ENCODE measurements at regions not wholly inside any gene's neighbourhood (a gene's known extent, or its start where the extent isn't known, plus 50 kb on each side); places are given as distances from the start of the nearest gene placed in this dataset.

GRCh38 chr2:71749671-71750101, 296.3 kb downstream of the DYSF start:
- peaks cover 10% of the 10 kb centered on the region for H3K36me3 Mint-ChIP-seq (ENCODE audit: low read depth)
- H3K27ac Mint-ChIP-seq = no peak overlapping the region
- peak; percentile 34 for DNase-seq
- H3K4me3 Mint-ChIP-seq = no peak overlapping the region
- peaks cover 47% of the 10 kb centered on the region for H3K4me1 Mint-ChIP-seq
- no peak for TF ChIP-seq CTCF (IDR thresholded peaks at IDR 0.05)
- H3K27me3 Mint-ChIP-seq (ENCODE audit: low read depth, poor library complexity) = peaks cover 29% of the 10 kb centered on the region
- peaks cover 25% of the 10 kb centered on the region for H3K9me3 Mint-ChIP-seq

GRCh38 chr2:71748227-71748626, 294.9 kb downstream of the DYSF start:
- peaks cover 10% of the 10 kb centered on the region for H3K36me3 Mint-ChIP-seq (ENCODE audit: low read depth)
- H3K4me3 Mint-ChIP-seq = no peak overlapping the region
- peaks cover 62% of the 10 kb centered on the region for H3K4me1 Mint-ChIP-seq
- peaks cover 24% of the 10 kb centered on the region for H3K9me3 Mint-ChIP-seq
- DNase-seq = peak; percentile 35
- H3K27me3 Mint-ChIP-seq (ENCODE audit: low read depth, poor library complexity) = peaks cover 34% of the 10 kb centered on the region
- no peak overlapping the region for H3K27ac Mint-ChIP-seq
- no peak for TF ChIP-seq CTCF (IDR thresholded peaks at IDR 0.05)

- H3K9me3 Mint-ChIP-seq = peaks cover 22% of the 10 kb centered on the region
- H3K36me3 Mint-ChIP-seq (ENCODE audit: low read depth) = peaks cover 9% of the 10 kb centered on the region
- no peak for TF ChIP-seq CTCF (IDR thresholded peaks at IDR 0.05)
- DNase-seq = no peak
- peak overlapping the region; percentile 83 for H3K27ac Mint-ChIP-seq
- H3K27me3 Mint-ChIP-seq (ENCODE audit: low read depth, poor library complexity) = peaks cover 34% of the 10 kb centered on the region
- H3K4me1 Mint-ChIP-seq = peaks cover 68% of the 10 kb centered on the region
- H3K4me3 Mint-ChIP-seq = no peak overlapping the region
Observed at GRCh38 chr2:71747559-71747958, 294.2 kb downstream of the DYSF start.

- peak overlapping the region; percentile 83 for H3K27ac Mint-ChIP-seq
- H3K4me3 Mint-ChIP-seq = no peak overlapping the region
- H3K36me3 Mint-ChIP-seq (ENCODE audit: low read depth) = peaks cover 3% of the 10 kb centered on the region
- TF ChIP-seq CTCF (IDR thresholded peaks at IDR 0.05) = no peak
- peaks cover 71% of the 10 kb centered on the region for H3K4me1 Mint-ChIP-seq
- peak; percentile 31 for DNase-seq
- H3K27me3 Mint-ChIP-seq (ENCODE audit: low read depth, poor library complexity) = peaks cover 35% of the 10 kb centered on the region
- H3K9me3 Mint-ChIP-seq = peaks cover 22% of the 10 kb centered on the region
Observed at GRCh38 chr2:71746946-71747501, 293.7 kb downstream of the DYSF start.

GRCh38 chr2:71744781-71745180, 291.4 kb downstream of the DYSF start:
- TF ChIP-seq CTCF (IDR thresholded peaks at IDR 0.05) = no peak

GRCh38 chr2:71743995-71744675, 290.8 kb downstream of the DYSF start:
- Mint-ChIP-seq H3K27me3 (ENCODE audit: low read depth, poor library complexity) (peaks cover 36% of the 10 kb centered on the region), H3K36me3 (ENCODE audit: low read depth) (peaks cover 12% of the 10 kb centered on the region), H3K4me3 (peak overlapping the region; percentile 2), H3K27ac (no peak overlapping the region), H3K4me1 (peaks cover 60% of the 10 kb centered on the region), H3K9me3 (peaks cover 35% of the 10 kb centered on the region)
- no peak for TF ChIP-seq CTCF (IDR thresholded peaks at IDR 0.05)
- DNase-seq = no peak

More at GRCh38 chr2:71744781-71745180, 291.4 kb downstream of the DYSF start:
- H3K4me3 Mint-ChIP-seq = peak overlapping the region; percentile 15
- DNase-seq = no peak
- H3K9me3 Mint-ChIP-seq = peaks cover 30% of the 10 kb centered on the region
- peaks cover 36% of the 10 kb centered on the region for H3K27me3 Mint-ChIP-seq (ENCODE audit: low read depth, poor library complexity)
- peaks cover 66% of the 10 kb centered on the region for H3K4me1 Mint-ChIP-seq
- no peak overlapping the region for H3K27ac Mint-ChIP-seq
- H3K36me3 Mint-ChIP-seq (ENCODE audit: low read depth) = peaks cover 12% of the 10 kb centered on the region

All from nephron progenitor cell (in vitro differentiated cells).